B cell (primary cell): ENCODE measurements at regions not wholly inside any gene's neighbourhood (a gene's known extent, or its start where the extent isn't known, plus 50 kb on each side); places are given as distances from the start of the nearest gene placed in this dataset.

Experiments used
- ATAC-seq: fragments of 200-7000 bp; cut with Tn5 transposase; one replicate; pipeline ENCODE4 v1.10.0; 2021; ENCODE audit warnings: low read depth, mild to moderate bottlenecking, moderate number of reproducible peaks, moderate library complexity
- CTCF ChIA-PET: fragments of 350-600 bp; sonication (Branson Sonifier 250); formaldehyde crosslinking; loops from one replicate; lab custom pipeline; 2021; ENCODE audit warnings: antibody characterized with exemption, inconsistent platforms; lab: Charles Lee
- POLR2A ChIA-PET: fragments of 350-600 bp; sonication (Branson Sonifier 250); formaldehyde crosslinking; loops from one replicate; lab custom pipeline; 2021; ENCODE audit warnings: antibody characterized with exemption; lab: Charles Lee
- DNase-seq: peaks from one replicate; pipeline ENCODE4 v3.0.0; 2013
- H2AFZ ChIP-seq: 2 replicates; pipeline ENCODE4 v1.6.1; 2012; ENCODE audit warnings: mild to moderate bottlenecking, low read depth, low read length; ENCODE audit not compliant: insufficient read depth, poor library complexity, severe bottlenecking
- H3K27ac ChIP-seq, 2 donors: 1 replicate in 1 of 2; 2 replicates in 1 of 2; pipeline ENCODE4 v1.5.1; 2012 to 2013; ENCODE audit warnings: low read length in 2 of 2, mild to moderate bottlenecking in 2 of 2, moderate library complexity in 1 of 2
- H3K27me3 ChIP-seq, 4 experiments: fragments of 200-600 bp in 1 of 4; sonication (generic) in 1 of 4; replicated peaks in 1 of 4; 1 replicate in 2 of 4; 2 replicates in 2 of 4; pipeline versions ENCODE4 v1.6.1 to v1.7.0; 2013 to 2016; ENCODE audit warnings: low read length in 3 of 4, mild to moderate bottlenecking in 2 of 4, mixed read lengths in 1 of 4, moderate library complexity in 1 of 4; ENCODE audit not compliant: insufficient read depth in 4 of 4, control insufficient read depth in 3 of 4; ENCODE audit errors: control extremely low read depth in 1 of 4
- H3K36me3 ChIP-seq, 2 experiments: replicated peaks in 1 of 2; 1 replicate in 1 of 2; 2 replicates in 1 of 2; pipeline versions ENCODE4 v1.6.1 to v1.7.1; 2013; ENCODE audit warnings: low read length in 1 of 2; ENCODE audit not compliant: insufficient read depth in 2 of 2, control insufficient read depth in 1 of 2; ENCODE audit errors: control extremely low read depth in 1 of 2, extremely low read depth in 1 of 2
- H3K4me1 ChIP-seq, 2 donors: fragments of 200-600 bp in 1 of 2; sonication (generic) in 1 of 2; 1 replicate in 1 of 2; 2 replicates in 1 of 2; pipeline versions ENCODE4 v1.5.1 to v1.6.1; 2013 to 2017; ENCODE audit warnings: low read length in 2 of 2; ENCODE audit not compliant: control insufficient read depth in 2 of 2, insufficient read depth in 2 of 2
- H3K4me2 ChIP-seq: replicated peaks from 2 replicates; pipeline ENCODE3; 2012; ENCODE audit warnings: mild to moderate bottlenecking, low read depth, low read length; ENCODE audit not compliant: poor library complexity, severe bottlenecking
- H3K4me3 ChIP-seq, 5 experiments: fragments of 200-600 bp in 1 of 5; sonication (generic) in 1 of 5; 1 replicate in 3 of 5; 2 replicates in 2 of 5; pipeline versions ENCODE4 v1.5.1 to v1.7.0; 2011 to 2016; ENCODE audit warnings: low read length in 4 of 5, mild to moderate bottlenecking in 4 of 5, low read depth in 2 of 5, control low read depth in 1 of 5, moderate library complexity in 1 of 5; ENCODE audit not compliant: insufficient read depth in 1 of 5; ENCODE audit errors: control extremely low read depth in 1 of 5, extremely low read depth in 1 of 5
- H3K79me2 ChIP-seq: fragments of 200-600 bp; sonication (generic); one replicate; pipeline ENCODE4 v1.6.0; 2016; ENCODE audit warnings: low read length; ENCODE audit not compliant: control insufficient read depth, insufficient read depth
- H3K9ac ChIP-seq: fragments of 200-600 bp; sonication (generic); 2 replicates; pipeline ENCODE4 v1.6.1; 2017; ENCODE audit warnings: mild to moderate bottlenecking, low read length, moderate library complexity
- H3K9me3 ChIP-seq, 3 donors: one replicate each; pipeline versions ENCODE4 v1.6.1 to v1.7.1; 2013; ENCODE audit warnings: low read length in 2 of 3; ENCODE audit not compliant: control insufficient read depth in 2 of 3, insufficient read depth in 1 of 3; ENCODE audit errors: control extremely low read depth in 1 of 3
- H4K20me1 ChIP-seq: 2 replicates; pipeline ENCODE4 v1.6.0; 2012; ENCODE audit warnings: mild to moderate bottlenecking, low read length; ENCODE audit not compliant: insufficient read depth, control insufficient read depth, poor library complexity, severe bottlenecking
- H3K27ac Mint-ChIP-seq: one replicate; pipeline ENCODE4 v1.8.0; 2021; ENCODE audit warnings: mixed read lengths
- H3K27me3 Mint-ChIP-seq: one replicate; pipeline ENCODE4 v1.8.0; 2021; ENCODE audit warnings: mixed read lengths
- H3K4me1 Mint-ChIP-seq: one replicate; pipeline ENCODE4 v1.8.0; 2021; ENCODE audit warnings: mixed read lengths
- H3K4me3 Mint-ChIP-seq: one replicate; pipeline ENCODE4 v1.8.0; 2021; ENCODE audit warnings: mixed read lengths
- H3K9me3 Mint-ChIP-seq: one replicate; pipeline ENCODE4 v1.8.0; 2022; ENCODE audit warnings: mixed read lengths; ENCODE audit not compliant: insufficient read depth
- CTCF ChIP-seq: fragments of 200-600 bp; IDR thresholded peaks from one replicate; pipeline ENCODE4 v1.8.0; 2022; ENCODE audit warnings: antibody characterized with exemption, mild to moderate bottlenecking
- EZH2 ChIP-seq: IDR thresholded peaks from 2 replicates; pipeline ENCODE4 v1.6.1; 2012; ENCODE audit warnings: borderline replicate concordance, low read depth, mild to moderate bottlenecking, moderate library complexity, low read length; ENCODE audit not compliant: insufficient read depth, poor library complexity, severe bottlenecking
- WGBS: methylation state at CpG from one replicate; pipeline ENCODE4 v1.1.5; 2013; ENCODE audit warnings: missing lambda C conversion rate; ENCODE audit not compliant: insufficient coverage; 5-methylcytosine and 5-hydroxymethylcytosine counted together
- intact Hi-C: fragments of 100-400 bp; cut with micrococcal nuclease; formaldehyde crosslinking; loops from one replicate; pipeline ENCODE4 v1.10.0; 2022

DNA sequence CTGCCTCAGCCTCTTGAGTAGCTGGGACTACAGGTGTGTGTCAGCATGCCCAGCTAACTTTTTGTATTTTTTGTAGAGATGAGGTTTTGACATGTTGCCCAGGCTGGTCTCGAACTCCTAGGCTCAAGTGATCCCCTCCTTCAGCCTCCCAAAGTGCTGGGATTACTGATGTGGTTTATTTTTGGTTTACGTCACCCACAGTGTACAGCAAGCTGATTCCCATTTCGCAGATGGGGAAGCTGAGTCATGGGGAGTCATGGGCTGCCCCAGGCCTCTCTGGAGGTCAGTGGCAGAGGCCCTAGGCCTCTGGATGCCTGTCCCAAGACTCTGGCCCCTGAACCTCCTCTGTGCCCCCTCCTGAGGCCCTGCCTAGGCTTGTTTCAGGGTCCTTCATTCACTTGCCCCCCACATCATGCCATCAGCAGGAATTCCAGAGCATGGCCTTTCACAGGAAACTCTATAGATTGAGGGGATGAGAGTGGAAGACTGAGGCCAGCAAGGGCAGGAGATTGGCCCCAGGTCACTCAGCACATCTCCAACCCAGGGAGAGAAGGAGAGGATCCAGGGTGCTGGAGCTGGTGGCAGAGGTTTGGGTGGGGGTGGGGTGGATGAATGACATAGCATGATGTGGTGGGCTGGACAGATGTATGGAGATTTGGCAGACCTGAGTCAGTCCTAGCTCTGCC, 266.0 kb downstream of the PTPRU start:
- H2AFZ ChIP-seq, result no peak overlapping the region
- Mint-ChIP-seq H3K4me3 (no peak overlapping the region), H3K27me3 (peaks cover 43% of the 10 kb centered on the region), H3K9me3 (no peaks in the 10 kb centered on the region), H3K4me1 (no peaks in the 10 kb centered on the region), H3K27ac (no peak overlapping the region)
- no peak overlapping the region for H3K9ac ChIP-seq
- POLR2A ChIA-PET, result no interaction called here
- H3K27ac ChIP-seq, result no peak overlapping the region
- H3K4me3 ChIP-seq, result no peak overlapping the region
- H3K36me3 ChIP-seq, result no peaks in the 10 kb centered on the region
- intact Hi-C loops, result no loop called here
- WGBS, result 80% methylated on average over 1 of the region's 3 CpGs
- H3K4me2 ChIP-seq, result no peak overlapping the region
- H3K9me3 ChIP-seq, result peaks cover 0 to 9% (median 0%) of the 10 kb centered on the region in 3 donors
- TF ChIP-seq EZH2 (no peak), CTCF (no peak)
- H3K4me1 ChIP-seq, result no peaks in the 10 kb centered on the region
- ATAC-seq (no peak), DNase-seq (no peak)
- no peaks in the 10 kb centered on the region for H3K79me2 ChIP-seq
- CTCF ChIA-PET, result no interaction called here
- peaks cover 0 to 10% (median 1%) of the 10 kb centered on the region in 4 experiments for H3K27me3 ChIP-seq
- no peaks in the 10 kb centered on the region for H4K20me1 ChIP-seq

DNA sequence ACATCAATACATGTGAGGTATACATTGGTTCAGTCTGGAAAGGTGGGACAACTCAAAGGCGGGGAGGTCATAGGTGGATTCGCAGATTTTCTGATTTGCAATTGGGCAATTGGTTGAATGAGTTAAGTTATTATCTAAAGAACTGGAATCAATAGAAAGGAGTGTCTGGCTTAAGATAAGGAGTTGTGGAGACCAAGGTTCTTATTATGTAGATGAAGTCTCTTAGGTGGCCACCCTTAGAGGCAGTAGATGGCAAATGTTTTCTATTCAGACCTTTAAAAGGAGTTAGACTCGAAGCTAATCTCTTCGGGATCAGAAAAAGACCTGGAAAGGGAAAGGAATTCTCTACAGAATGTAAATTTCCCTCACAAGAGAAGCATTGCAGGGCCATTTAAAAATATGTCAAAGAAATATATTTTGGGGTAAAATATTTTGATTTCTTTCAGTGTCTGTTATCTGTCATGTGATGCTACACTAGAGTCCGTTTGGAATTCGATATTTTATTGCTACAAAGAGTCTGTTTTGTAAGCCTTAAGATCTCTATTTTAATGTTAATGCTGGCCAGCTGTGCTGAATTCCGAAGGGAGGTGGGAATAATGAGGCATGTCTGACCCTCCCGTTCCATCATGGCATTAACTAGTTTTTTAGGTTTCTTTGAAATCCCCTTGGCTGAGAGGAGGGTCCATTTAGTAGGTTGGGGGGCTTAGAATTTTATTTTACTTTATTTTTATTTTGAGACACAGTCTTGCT, 265.1 kb downstream of the PTPRU start:
- Histone ChIP-seq H3K9ac (no peak overlapping the region), H3K27ac (no peak overlapping the region), H3K79me2 (no peaks in the 10 kb centered on the region), H4K20me1 (no peaks in the 10 kb centered on the region), H3K27me3 (peaks cover 0 to 9% (median 1%) of the 10 kb centered on the region in 4 experiments), H3K4me2 (no peak overlapping the region), H3K9me3 (peaks cover 0 to 19% (median 4%) of the 10 kb centered on the region in 3 donors), H3K36me3 (no peaks in the 10 kb centered on the region), H3K4me3 (no peak overlapping the region), H3K4me1 (no peaks in the 10 kb centered on the region), H2AFZ (no peak overlapping the region)
- no peak overlapping the region for H3K4me3 Mint-ChIP-seq
- ChIA-PET POLR2A (no interaction called here), CTCF (no interaction called here)
- ATAC-seq, result no peak
- TF ChIP-seq CTCF (no peak), EZH2 (no peak)
- DNase-seq, result no peak
- no peak overlapping the region for H3K27ac Mint-ChIP-seq
- peaks cover 39% of the 10 kb centered on the region for H3K27me3 Mint-ChIP-seq
- 48% methylated on average over 5 of the region's 8 CpGs for WGBS
- intact Hi-C loops, result no loop called here
- no peaks in the 10 kb centered on the region for H3K9me3 Mint-ChIP-seq
- no peaks in the 10 kb centered on the region for H3K4me1 Mint-ChIP-seq
